ENCODE measurements at regions not wholly inside any gene's neighbourhood (a gene's known extent, or its start where the extent isn't known, plus 50 kb on each side); places are given as distances from the start of the nearest gene placed in this dataset.

GRCh38 chr10:4567637-4568036 is 258.4 kb upstream of the AKR1E2 start:
- no peak for ATAC-seq
- no peaks in the 10 kb centered on the region for H3K79me2 ChIP-seq (ENCODE audit: control insufficient read depth, insufficient read depth, low read length)
- H3K27ac ChIP-seq (ENCODE audit: extremely low read depth, low read depth, low read length): no peak overlapping the region
- no peaks in the 10 kb centered on the region for H3K9me1 ChIP-seq (ENCODE audit: control insufficient read depth, insufficient read depth, low read length)
- CTCF ChIA-PET (ENCODE audit: low intra/inter-chr PET ratio): no interaction called here
- H3K4me3 ChIP-seq: no peak overlapping the region
- POLR2A ChIA-PET: no interaction called here
- WGBS (ENCODE audit: insufficient coverage, low coverage, missing lambda C conversion rate): 0% methylated on average over 1 of the region's 1 CpG
- no TSS peak for BruUV-seq (replicated peaks)
- no peak for DNase-seq (ENCODE audit: extremely low read depth in 1 of 4, low spot score in 3 of 4)
- H3K4me1 ChIP-seq (replicated peaks in 1 of 2; ENCODE audit: control insufficient read depth in 2 of 2, insufficient read depth in 2 of 2, low read length in 2 of 2): no peaks in the 10 kb centered on the region
- no peak overlapping the region for H2AFZ ChIP-seq (ENCODE audit: low read depth, low read length)
- peaks cover 0 to 4% of the 10 kb centered on the region in 2 experiments; a peak in 2 of 5 replicates for H3K27me3 ChIP-seq (ENCODE audit: control insufficient read depth in 2 of 2, insufficient read depth in 2 of 2, low read length in 2 of 2)
- H3K9ac ChIP-seq (ENCODE audit: insufficient read depth in 1 of 2, low read depth in 2 of 2, low read length in 2 of 2): no peak overlapping the region
- in situ Hi-C loops (cut with MboI) (no loop called here), intact Hi-C loops (cut with micrococcal nuclease) (no loop called here)
- no peak for FAIRE-seq
- no peaks in the 10 kb centered on the region for H3K9me3 ChIP-seq (replicated peaks; ENCODE audit: control insufficient read depth, insufficient read depth, low read depth, low read length)
- no peak for TF ChIP-seq ZNF696 (CRISPR knock-in tag; conservative IDR thresholded peaks at IDR 0.05)
- no peak for TF ChIP-seq HMGN3 (IDR thresholded peaks at IDR 0.05; ENCODE audit: borderline replicate concordance, extremely low read depth, insufficient read length, low read depth, low read length)
- TF ChIP-seq, protein P1, sequence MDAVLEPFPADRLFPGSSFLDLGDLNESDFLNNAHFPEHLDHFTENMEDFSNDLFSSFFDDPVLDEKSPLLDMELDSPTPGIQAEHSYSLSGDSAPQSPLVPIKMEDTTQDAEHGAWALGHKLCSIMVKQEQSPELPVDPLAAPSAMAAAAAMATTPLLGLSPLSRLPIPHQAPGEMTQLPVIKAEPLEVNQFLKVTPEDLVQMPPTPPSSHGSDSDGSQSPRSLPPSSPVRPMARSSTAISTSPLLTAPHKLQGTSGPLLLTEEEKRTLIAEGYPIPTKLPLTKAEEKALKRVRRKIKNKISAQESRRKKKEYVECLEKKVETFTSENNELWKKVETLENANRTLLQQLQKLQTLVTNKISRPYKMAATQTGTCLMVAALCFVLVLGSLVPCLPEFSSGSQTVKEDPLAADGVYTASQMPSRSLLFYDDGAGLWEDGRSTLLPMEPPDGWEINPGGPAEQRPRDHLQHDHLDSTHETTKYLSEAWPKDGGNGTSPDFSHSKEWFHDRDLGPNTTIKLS (IDR thresholded peaks at IDR 0.05; ENCODE audit: borderline replicate concordance, low read depth): no peak
- no peak for TF ChIP-seq CREBBP (IDR thresholded peaks at IDR 0.05; ENCODE audit: low read depth, low read length)
- TF ChIP-seq ZNF507 (tag; conservative IDR thresholded peaks at IDR 0.05): no peak
- TF ChIP-seq RBM15 (IDR thresholded peaks at IDR 0.05; ENCODE audit: insufficient read depth, low read length): no peak
- TF ChIP-seq SP1 (CRISPR knock-in tag; IDR thresholded peaks at IDR 0.05): no peak
- no peak for TF ChIP-seq RAD21 (CRISPR knock-in tag; conservative IDR thresholded peaks at IDR 0.05 in 1 of 2, IDR thresholded peaks at IDR 0.05 in 1 of 2)
- no peak for TF ChIP-seq ARID2 (IDR thresholded peaks at IDR 0.05)
- no peak for TF ChIP-seq KLF10 (CRISPR knock-in tag; IDR thresholded peaks at IDR 0.05)
- TF ChIP-seq TARDBP (IDR thresholded peaks at IDR 0.05): no peak
- no peak for TF ChIP-seq TSC22D4 (tag; IDR thresholded peaks at IDR 0.05)
- no peak for TF ChIP-seq NR2C1 (IDR thresholded peaks at IDR 0.05)
- no peak for TF ChIP-seq NR2C1 (tag; IDR thresholded peaks at IDR 0.05)
- no peak overlapping the region for H3K4me2 ChIP-seq (ENCODE audit: insufficient read depth, low read length)
- H4K20me1 ChIP-seq (replicated peaks; ENCODE audit: control insufficient read depth, insufficient read depth, low read length): no peaks in the 10 kb centered on the region
- no peaks in the 10 kb centered on the region for H3K36me3 ChIP-seq (ENCODE audit: control insufficient read depth, insufficient read depth, low read length)

All from K562 (cell line).